ENCODE measurements at regions not wholly inside any gene's neighbourhood (a gene's known extent, or its start where the extent isn't known, plus 50 kb on each side); places are given as distances from the start of the nearest gene placed in this dataset.

- no peak overlapping the region for H3K4me3 ChIP-seq
- H3K27me3 ChIP-seq (ENCODE audit: control insufficient read depth in 3 of 3, insufficient read depth in 3 of 3, low read length in 2 of 3) = no peaks in the 10 kb centered on the region
- no peaks in the 10 kb centered on the region for H3K36me3 ChIP-seq (ENCODE audit: control insufficient read depth in 4 of 4, insufficient read depth in 4 of 4, low read length in 4 of 4)
- TF ChIP-seq, protein P1, sequence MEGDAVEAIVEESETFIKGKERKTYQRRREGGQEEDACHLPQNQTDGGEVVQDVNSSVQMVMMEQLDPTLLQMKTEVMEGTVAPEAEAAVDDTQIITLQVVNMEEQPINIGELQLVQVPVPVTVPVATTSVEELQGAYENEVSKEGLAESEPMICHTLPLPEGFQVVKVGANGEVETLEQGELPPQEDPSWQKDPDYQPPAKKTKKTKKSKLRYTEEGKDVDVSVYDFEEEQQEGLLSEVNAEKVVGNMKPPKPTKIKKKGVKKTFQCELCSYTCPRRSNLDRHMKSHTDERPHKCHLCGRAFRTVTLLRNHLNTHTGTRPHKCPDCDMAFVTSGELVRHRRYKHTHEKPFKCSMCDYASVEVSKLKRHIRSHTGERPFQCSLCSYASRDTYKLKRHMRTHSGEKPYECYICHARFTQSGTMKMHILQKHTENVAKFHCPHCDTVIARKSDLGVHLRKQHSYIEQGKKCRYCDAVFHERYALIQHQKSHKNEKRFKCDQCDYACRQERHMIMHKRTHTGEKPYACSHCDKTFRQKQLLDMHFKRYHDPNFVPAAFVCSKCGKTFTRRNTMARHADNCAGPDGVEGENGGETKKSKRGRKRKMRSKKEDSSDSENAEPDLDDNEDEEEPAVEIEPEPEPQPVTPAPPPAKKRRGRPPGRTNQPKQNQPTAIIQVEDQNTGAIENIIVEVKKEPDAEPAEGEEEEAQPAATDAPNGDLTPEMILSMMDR (IDR thresholded peaks at IDR 0.05; ENCODE audit: control extremely low read depth, extremely low read depth) = no peak
- DNase-seq = no peak
- H3K4me1 ChIP-seq (ENCODE audit: control insufficient read depth in 5 of 5, insufficient read depth in 5 of 5, low read length in 5 of 5) = peaks cover 0 to 3% (median 0%) of the 10 kb centered on the region in 5 donors
- ATAC-seq (ENCODE audit: insufficient read depth, low FRiP score) = no peak
- H3K9ac ChIP-seq (ENCODE audit: insufficient read depth in 1 of 2, low read length in 2 of 2) = no peak overlapping the region
- no peaks in the 10 kb centered on the region for H3K9me3 ChIP-seq (ENCODE audit: control insufficient read depth in 4 of 4, insufficient read depth in 3 of 4, low read length in 3 of 4)
- no peak overlapping the region for H3K27ac ChIP-seq (ENCODE audit: low read depth in 1 of 2, low read length in 1 of 2)
- 65 to 82% methylated on average over 3 of the region's 3 CpGs for WGBS, 2 donors
These were observed 84.3 kb upstream of the SESTD1 start for GRCh38 chr2:179348906-179349305.

DNA sequence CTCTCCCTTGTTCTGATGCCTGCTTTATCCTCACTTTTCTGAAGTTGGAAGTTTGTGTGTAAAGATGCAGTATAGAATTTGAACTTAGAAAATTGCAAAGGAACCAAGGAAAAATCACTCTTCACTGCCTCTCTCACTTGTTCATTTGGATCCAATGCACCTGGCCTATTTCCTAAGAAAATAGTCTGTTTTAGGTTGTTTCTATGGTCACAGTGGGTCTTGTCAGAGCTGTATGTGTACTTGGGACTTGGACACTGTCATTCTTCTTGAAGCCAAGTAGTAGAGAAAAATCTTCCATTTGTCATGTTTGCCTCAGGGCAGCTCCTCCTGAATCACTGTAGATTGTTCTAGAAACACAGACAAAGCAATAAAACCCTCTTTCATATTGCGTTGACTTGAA is 80.3 kb upstream of the SESTD1 start:
- no peak overlapping the region for H3K9ac ChIP-seq (ENCODE audit: insufficient read depth in 1 of 2, low read length in 2 of 2)
- H3K36me3 ChIP-seq (ENCODE audit: control insufficient read depth in 4 of 4, insufficient read depth in 4 of 4, low read length in 4 of 4) = no peaks in the 10 kb centered on the region
- no peak for ATAC-seq (ENCODE audit: insufficient read depth, low FRiP score)
- no peaks in the 10 kb centered on the region for H3K27me3 ChIP-seq (ENCODE audit: control insufficient read depth in 3 of 3, insufficient read depth in 3 of 3, low read length in 2 of 3)
- no peaks in the 10 kb centered on the region for H3K9me3 ChIP-seq (ENCODE audit: control insufficient read depth in 4 of 4, insufficient read depth in 3 of 4, low read length in 3 of 4)
- no peak for DNase-seq
- H3K4me3 ChIP-seq = no peak overlapping the region
- no peak overlapping the region for H3K27ac ChIP-seq (ENCODE audit: low read depth in 1 of 2, low read length in 1 of 2)
- WGBS, 2 donors = 88 to 93% methylated on average over 1 of the region's 1 CpG
- H3K4me1 ChIP-seq (ENCODE audit: control insufficient read depth in 5 of 5, insufficient read depth in 5 of 5, low read length in 5 of 5) = peaks cover 0 to 3% (median 0%) of the 10 kb centered on the region in 5 donors
- TF ChIP-seq, protein P1 (IDR thresholded peaks at IDR 0.05; ENCODE audit: control extremely low read depth, extremely low read depth) = no peak

DNA sequence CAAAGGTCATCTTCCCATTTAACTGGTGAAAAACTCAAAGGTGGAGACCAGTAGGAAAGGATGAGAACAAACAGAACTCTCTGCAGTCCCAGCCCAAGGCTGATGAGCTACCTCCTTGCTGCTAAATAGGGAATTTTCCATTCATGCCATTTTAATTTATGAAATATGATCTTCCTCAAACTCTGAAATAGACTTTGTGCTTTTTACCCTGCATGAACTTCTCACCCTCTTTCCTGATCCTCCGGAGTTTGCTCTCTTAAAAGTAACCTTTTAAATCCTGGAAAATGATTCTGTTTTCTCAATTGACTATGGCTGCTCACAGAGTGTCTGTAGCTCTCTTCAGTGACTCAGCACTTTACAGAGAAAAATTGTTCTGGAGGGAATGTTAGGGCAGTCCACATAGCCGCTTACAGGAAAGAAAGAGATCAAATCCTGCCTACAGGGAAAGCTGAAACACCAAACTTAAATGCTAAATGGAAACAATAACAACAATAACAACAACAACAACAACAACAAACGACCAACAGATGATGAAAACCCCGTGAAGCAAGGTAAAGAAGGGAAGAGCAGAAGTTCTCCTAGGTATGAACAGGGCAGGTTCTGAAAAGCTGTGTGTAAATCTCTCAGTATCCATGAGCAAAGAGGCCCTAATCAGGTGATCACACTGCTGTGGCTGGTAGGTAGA is 79.8 kb upstream of the SESTD1 start:
- ATAC-seq (ENCODE audit: insufficient read depth, low FRiP score) (no peak), DNase-seq (no peak)
- Histone ChIP-seq H3K4me3 (no peak overlapping the region), H3K9me3 (ENCODE audit: control insufficient read depth in 4 of 4, insufficient read depth in 3 of 4, low read length in 3 of 4) (no peaks in the 10 kb centered on the region), H3K27ac (ENCODE audit: low read depth in 1 of 2, low read length in 1 of 2) (no peak overlapping the region), H3K4me1 (ENCODE audit: control insufficient read depth in 5 of 5, insufficient read depth in 5 of 5, low read length in 5 of 5) (peaks cover 0 to 3% (median 0%) of the 10 kb centered on the region in 5 donors), H3K9ac (ENCODE audit: insufficient read depth in 1 of 2, low read length in 2 of 2) (no peak overlapping the region), H3K27me3 (ENCODE audit: control insufficient read depth in 3 of 3, insufficient read depth in 3 of 3, low read length in 2 of 3) (no peaks in the 10 kb centered on the region), H3K36me3 (ENCODE audit: control insufficient read depth in 4 of 4, insufficient read depth in 4 of 4, low read length in 4 of 4) (no peaks in the 10 kb centered on the region)
- 49 to 52% methylated on average over 4 of the region's 4 CpGs for WGBS, 2 donors
- TF ChIP-seq, protein P1 (IDR thresholded peaks at IDR 0.05; ENCODE audit: control extremely low read depth, extremely low read depth) = no peak

DNA sequence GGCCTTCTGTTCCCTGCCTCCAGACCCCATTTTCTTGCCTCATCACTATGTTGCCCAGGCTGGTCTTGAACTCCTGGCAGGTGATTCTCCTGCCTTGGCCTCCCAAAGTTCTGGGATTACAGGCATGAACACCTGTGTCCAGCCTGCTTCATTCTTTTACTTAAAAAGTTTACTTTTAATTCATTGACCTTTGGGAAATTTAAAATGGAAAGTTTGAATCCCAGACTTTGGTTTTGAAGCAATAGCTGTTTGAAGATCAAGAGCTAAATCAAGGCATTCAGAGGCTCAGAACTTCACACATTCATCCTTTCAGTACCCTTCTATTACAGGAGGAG is 79.3 kb upstream of the SESTD1 start:
- H3K4me1 ChIP-seq (ENCODE audit: control insufficient read depth in 5 of 5, insufficient read depth in 5 of 5, low read length in 5 of 5) = peaks cover 0 to 3% (median 0%) of the 10 kb centered on the region in 5 donors
- ATAC-seq (ENCODE audit: insufficient read depth, low FRiP score) = no peak
- H3K9ac ChIP-seq (ENCODE audit: insufficient read depth in 1 of 2, low read length in 2 of 2) = no peak overlapping the region
- TF ChIP-seq, protein P1 (IDR thresholded peaks at IDR 0.05; ENCODE audit: control extremely low read depth, extremely low read depth) = no peak
- no peaks in the 10 kb centered on the region for H3K9me3 ChIP-seq (ENCODE audit: control insufficient read depth in 4 of 4, insufficient read depth in 3 of 4, low read length in 3 of 4)
- DNase-seq = no peak
- H3K36me3 ChIP-seq (ENCODE audit: control insufficient read depth in 4 of 4, insufficient read depth in 4 of 4, low read length in 4 of 4) = no peaks in the 10 kb centered on the region
- H3K27me3 ChIP-seq (ENCODE audit: control insufficient read depth in 3 of 3, insufficient read depth in 3 of 3, low read length in 2 of 3) = no peaks in the 10 kb centered on the region
- no peak overlapping the region for H3K4me3 ChIP-seq
- H3K27ac ChIP-seq (ENCODE audit: low read depth in 1 of 2, low read length in 1 of 2) = no peak overlapping the region
